NCI-H1694 (cell line): ENCODE measurements at regions not wholly inside any gene's neighbourhood (a gene's known extent, or its start where the extent isn't known, plus 50 kb on each side); places are given as distances from the start of the nearest gene placed in this dataset.

ENCODE experiments used
- DNase-seq: peaks from one replicate; lab custom pipeline; 2025; lab: John Stamatoyannopoulos, UW

GRCh38 chr4:179836179-179837075, 2394.2 kb upstream of the AGA start:
- no peak for DNase-seq

GRCh38 chr4:179843370-179843769, 2399.8 kb upstream of the TENM3 start:
- no peak for DNase-seq

- no peak for DNase-seq
Observed at GRCh38 chr4:179855469-179855868, 2387.7 kb upstream of the TENM3 start.

- no peak for DNase-seq
Observed at GRCh38 chr4:179858221-179858620, 2385.0 kb upstream of the TENM3 start.

GRCh38 chr4:179867300-179867878, 2375.8 kb upstream of the TENM3 start:
- peak; percentile 10 for DNase-seq

- no peak for DNase-seq
Observed at GRCh38 chr4:179871726-179872125, 2371.5 kb upstream of the TENM3 start.

GRCh38 chr4:179872755-179873154, 2370.4 kb upstream of the TENM3 start:
- DNase-seq = no peak

- no peak for DNase-seq
Observed at GRCh38 chr4:179880756-179881155, 2362.4 kb upstream of the TENM3 start.

- DNase-seq = no peak
Observed at GRCh38 chr4:179894066-179894778, 2349.0 kb upstream of the TENM3 start.

GRCh38 chr4:179919587-179919986, 2323.6 kb upstream of the TENM3 start:
- no peak for DNase-seq

- no peak for DNase-seq
Observed at GRCh38 chr4:179927473-179927872, 2315.7 kb upstream of the TENM3 start.

- DNase-seq = no peak
Observed at GRCh38 chr4:179941911-179942310, 2301.3 kb upstream of the TENM3 start.

- DNase-seq = no peak
Observed at GRCh38 chr4:179976777-179977176, 2266.4 kb upstream of the TENM3 start.

- DNase-seq = no peak
Observed at GRCh38 chr4:179977378-179977777, 2265.8 kb upstream of the TENM3 start.

- DNase-seq = no peak
Observed at GRCh38 chr4:179981161-179981560, 2262.0 kb upstream of the TENM3 start.

- DNase-seq = no peak
Observed at GRCh38 chr4:179989975-179990374, 2253.2 kb upstream of the TENM3 start.

GRCh38 chr4:180009316-180009715, 2233.9 kb upstream of the TENM3 start:
- DNase-seq = no peak

GRCh38 chr4:180028682-180029081, 2214.5 kb upstream of the TENM3 start:
- DNase-seq = peak; percentile 10

- no peak for DNase-seq
Observed at GRCh38 chr4:180031330-180031729, 2211.9 kb upstream of the TENM3 start.

GRCh38 chr4:180041576-180041975, 2201.6 kb upstream of the TENM3 start:
- DNase-seq = no peak

GRCh38 chr4:180052629-180053028, 2190.6 kb upstream of the TENM3 start:
- no peak for DNase-seq

- no peak for DNase-seq
Observed at GRCh38 chr4:180054291-180054690, 2188.9 kb upstream of the TENM3 start.

GRCh38 chr4:180057299-180057721, 2185.9 kb upstream of the TENM3 start:
- no peak for DNase-seq
